ENCODE measurements at regions not wholly inside any gene's neighbourhood (a gene's known extent, or its start where the extent isn't known, plus 50 kb on each side); places are given as distances from the start of the nearest gene placed in this dataset.

- Histone ChIP-seq H3K27ac (ENCODE audit: low read depth in 2 of 2, low read length in 2 of 2) (no peak overlapping the region), H3K27me3 (ENCODE audit: control insufficient read depth, insufficient read depth, low read length) (no peaks in the 10 kb centered on the region), H3K4me3 (ENCODE audit: low read length in 3 of 3) (no peak overlapping the region), H3K9me3 (ENCODE audit: control insufficient read depth in 2 of 3, insufficient read depth in 1 of 3, low read length in 3 of 3) (no peaks in the 10 kb centered on the region), H3K4me1 (ENCODE audit: control insufficient read depth in 2 of 3, insufficient read depth in 2 of 3, low read depth in 1 of 3, low read length in 3 of 3) (no peaks in the 10 kb centered on the region), H3K9ac (ENCODE audit: low read length in 3 of 3) (no peak overlapping the region), H3K36me3 (ENCODE audit: control insufficient read depth in 2 of 3, insufficient read depth in 3 of 3, low read length in 3 of 3) (no peaks in the 10 kb centered on the region)
- intact Hi-C loops (cut with DNase I): no loop called here
- DNase-seq (peak in 2 of 5 donors; percentile 56 to 77), FAIRE-seq (no peak)
- TF ChIP-seq CTCF (IDR thresholded peaks at IDR 0.05; ENCODE audit: borderline replicate concordance, extremely low read depth, insufficient read depth): no peak
Measured at GRCh38 chr5:62066761-62067277, 239.2 kb upstream of the KIF2A start.

- Histone ChIP-seq H3K4me3 (ENCODE audit: low read length in 3 of 3) (no peak overlapping the region), H3K27me3 (ENCODE audit: control insufficient read depth, insufficient read depth, low read length) (no peaks in the 10 kb centered on the region), H3K27ac (ENCODE audit: low read depth in 2 of 2, low read length in 2 of 2) (no peak overlapping the region), H3K9ac (ENCODE audit: low read length in 3 of 3) (no peak overlapping the region), H3K4me1 (ENCODE audit: control insufficient read depth in 2 of 3, insufficient read depth in 2 of 3, low read depth in 1 of 3, low read length in 3 of 3) (no peaks in the 10 kb centered on the region), H3K36me3 (ENCODE audit: control insufficient read depth in 2 of 3, insufficient read depth in 3 of 3, low read length in 3 of 3) (no peaks in the 10 kb centered on the region), H3K9me3 (ENCODE audit: control insufficient read depth in 2 of 3, insufficient read depth in 1 of 3, low read length in 3 of 3) (no peaks in the 10 kb centered on the region)
- intact Hi-C loops (cut with DNase I): no loop called here
- no peak for TF ChIP-seq CTCF (IDR thresholded peaks at IDR 0.05; ENCODE audit: borderline replicate concordance, extremely low read depth, insufficient read depth)
- DNase-seq (no peak), FAIRE-seq (no peak)
Measured at GRCh38 chr5:62068554-62068953, 237.5 kb upstream of the KIF2A start.

GRCh38 chr5:62077387-62077786 is 228.6 kb upstream of the KIF2A start:
- Histone ChIP-seq H3K36me3 (ENCODE audit: control insufficient read depth in 2 of 3, insufficient read depth in 3 of 3, low read length in 3 of 3) (no peaks in the 10 kb centered on the region), H3K9me3 (ENCODE audit: control insufficient read depth in 2 of 3, insufficient read depth in 1 of 3, low read length in 3 of 3) (no peaks in the 10 kb centered on the region), H3K4me3 (ENCODE audit: low read length in 3 of 3) (no peak overlapping the region), H3K27ac (ENCODE audit: low read depth in 2 of 2, low read length in 2 of 2) (no peak overlapping the region), H3K27me3 (ENCODE audit: control insufficient read depth, insufficient read depth, low read length) (no peaks in the 10 kb centered on the region), H3K9ac (ENCODE audit: low read length in 3 of 3) (no peak overlapping the region), H3K4me1 (ENCODE audit: control insufficient read depth in 2 of 3, insufficient read depth in 2 of 3, low read depth in 1 of 3, low read length in 3 of 3) (no peaks in the 10 kb centered on the region)
- FAIRE-seq (no peak), DNase-seq (no peak)
- intact Hi-C loops (cut with DNase I): no loop called here
- no peak for TF ChIP-seq CTCF (IDR thresholded peaks at IDR 0.05; ENCODE audit: borderline replicate concordance, extremely low read depth, insufficient read depth)

Measured in kidney (tissue), 13 donors.